RWPE2 (cell line): ENCODE measurements at regions not wholly inside any gene's neighbourhood (a gene's known extent, or its start where the extent isn't known, plus 50 kb on each side); places are given as distances from the start of the nearest gene placed in this dataset.

ENCODE experiments used
- ATAC-seq: fragments of 200-7000 bp; cut with Tn5 transposase; 3 replicates; pipeline ENCODE4 v1.9.1; 2021; ENCODE audit warnings: low read depth
- DNase-seq: peaks from one replicate; pipeline ENCODE4 v3.0.0-alpha.2; 2020; ENCODE audit warnings: low spot score
- H3K27ac ChIP-seq: fragments of 450-650 bp; 2 replicates; pipeline ENCODE4 v1.5.1; 2017; ENCODE audit warnings: mild to moderate bottlenecking; ENCODE audit not compliant: poor library complexity, severe bottlenecking
- H3K27me3 ChIP-seq: fragments of 250-450 bp; sonication (Bioruptor Pico); 2 replicates; pipeline ENCODE4 v1.5.1; 2021; ENCODE audit warnings: mild to moderate bottlenecking, moderate library complexity; ENCODE audit not compliant: insufficient read depth, poor library complexity, severe bottlenecking
- H3K36me3 ChIP-seq: fragments of 250-450 bp; sonication (Bioruptor Pico); 2 replicates; pipeline ENCODE4 v1.5.1; 2020; ENCODE audit warnings: low read depth, mild to moderate bottlenecking, moderate library complexity
- H3K4me1 ChIP-seq: fragments of 250-450 bp; sonication (Bioruptor Pico); 2 replicates; pipeline ENCODE4 v1.5.1; 2021; ENCODE audit warnings: mild to moderate bottlenecking, moderate library complexity; ENCODE audit not compliant: insufficient read depth, poor library complexity, severe bottlenecking
- H3K4me3 ChIP-seq: fragments of 250-450 bp; sonication (Bioruptor Pico); 2 replicates; pipeline ENCODE4 v1.5.1; 2021; ENCODE audit warnings: mild to moderate bottlenecking, moderate library complexity; ENCODE audit not compliant: severe bottlenecking
- H3K9me3 ChIP-seq: fragments of 250-450 bp; sonication (Bioruptor Pico); 2 replicates; pipeline ENCODE4 v1.5.1; 2021; ENCODE audit warnings: mild to moderate bottlenecking, moderate library complexity; ENCODE audit not compliant: severe bottlenecking
- TF ChIP-seq, protein P1 (sequence below): fragments of 450-650 bp; IDR thresholded peaks from one replicate; pipeline ENCODE4 v1.5.1; 2017; ENCODE audit warnings: mild to moderate bottlenecking, moderate library complexity; ENCODE audit not compliant: poor library complexity, severe bottlenecking

DNA sequence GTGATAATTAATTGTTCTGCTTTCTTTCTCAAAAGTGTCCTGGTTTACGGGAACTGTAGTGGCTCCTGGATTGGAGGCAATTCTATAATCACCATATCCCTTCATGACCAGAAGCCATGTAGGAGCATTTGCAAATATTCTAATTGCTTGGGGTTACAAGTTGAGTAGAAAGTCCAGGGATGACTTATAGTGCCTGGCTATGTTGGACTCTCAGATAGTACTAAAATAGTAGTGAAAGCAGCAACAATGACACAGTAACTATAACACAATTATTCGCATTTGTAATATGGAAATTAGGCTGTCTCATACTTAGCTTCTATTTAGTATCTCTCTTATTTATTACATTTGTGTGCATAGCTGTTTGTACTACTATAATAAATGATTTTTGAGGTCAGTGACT is 712.5 kb upstream of the GRAMD2B start:
- H3K9me3 ChIP-seq, result no peaks in the 10 kb centered on the region
- ATAC-seq, result no peak
- DNase-seq, result no peak
- no peak overlapping the region for H3K27ac ChIP-seq
- H3K4me1 ChIP-seq, result no peaks in the 10 kb centered on the region
- TF ChIP-seq, protein P1, sequence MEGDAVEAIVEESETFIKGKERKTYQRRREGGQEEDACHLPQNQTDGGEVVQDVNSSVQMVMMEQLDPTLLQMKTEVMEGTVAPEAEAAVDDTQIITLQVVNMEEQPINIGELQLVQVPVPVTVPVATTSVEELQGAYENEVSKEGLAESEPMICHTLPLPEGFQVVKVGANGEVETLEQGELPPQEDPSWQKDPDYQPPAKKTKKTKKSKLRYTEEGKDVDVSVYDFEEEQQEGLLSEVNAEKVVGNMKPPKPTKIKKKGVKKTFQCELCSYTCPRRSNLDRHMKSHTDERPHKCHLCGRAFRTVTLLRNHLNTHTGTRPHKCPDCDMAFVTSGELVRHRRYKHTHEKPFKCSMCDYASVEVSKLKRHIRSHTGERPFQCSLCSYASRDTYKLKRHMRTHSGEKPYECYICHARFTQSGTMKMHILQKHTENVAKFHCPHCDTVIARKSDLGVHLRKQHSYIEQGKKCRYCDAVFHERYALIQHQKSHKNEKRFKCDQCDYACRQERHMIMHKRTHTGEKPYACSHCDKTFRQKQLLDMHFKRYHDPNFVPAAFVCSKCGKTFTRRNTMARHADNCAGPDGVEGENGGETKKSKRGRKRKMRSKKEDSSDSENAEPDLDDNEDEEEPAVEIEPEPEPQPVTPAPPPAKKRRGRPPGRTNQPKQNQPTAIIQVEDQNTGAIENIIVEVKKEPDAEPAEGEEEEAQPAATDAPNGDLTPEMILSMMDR, result no peak
- no peak overlapping the region for H3K4me3 ChIP-seq
- H3K27me3 ChIP-seq, result no peaks in the 10 kb centered on the region
- H3K36me3 ChIP-seq, result no peaks in the 10 kb centered on the region

DNA sequence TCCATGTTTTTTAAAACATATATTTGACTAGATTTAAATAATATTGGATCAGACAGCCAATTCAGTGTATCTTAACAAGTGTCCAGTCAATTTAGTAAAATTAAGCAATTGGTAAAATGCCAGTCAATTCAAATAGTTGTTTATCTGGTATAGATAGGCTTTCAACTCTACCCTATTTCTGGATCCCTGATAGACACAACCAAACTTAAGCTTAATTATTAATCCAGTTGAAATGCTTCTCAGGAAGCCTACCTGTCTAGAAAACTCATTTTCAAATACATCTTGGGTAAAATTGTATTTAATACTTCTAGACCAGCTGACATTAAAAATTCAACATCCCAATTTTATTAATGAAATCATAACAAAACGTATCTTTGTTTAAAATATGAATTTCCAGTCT is 710.8 kb upstream of the GRAMD2B start:
- Histone ChIP-seq H3K9me3 (no peaks in the 10 kb centered on the region), H3K4me1 (no peaks in the 10 kb centered on the region), H3K27ac (no peak overlapping the region), H3K36me3 (no peaks in the 10 kb centered on the region), H3K4me3 (no peak overlapping the region), H3K27me3 (no peaks in the 10 kb centered on the region)
- TF ChIP-seq, protein P1, result no peak
- no peak for ATAC-seq
- no peak for DNase-seq

DNA sequence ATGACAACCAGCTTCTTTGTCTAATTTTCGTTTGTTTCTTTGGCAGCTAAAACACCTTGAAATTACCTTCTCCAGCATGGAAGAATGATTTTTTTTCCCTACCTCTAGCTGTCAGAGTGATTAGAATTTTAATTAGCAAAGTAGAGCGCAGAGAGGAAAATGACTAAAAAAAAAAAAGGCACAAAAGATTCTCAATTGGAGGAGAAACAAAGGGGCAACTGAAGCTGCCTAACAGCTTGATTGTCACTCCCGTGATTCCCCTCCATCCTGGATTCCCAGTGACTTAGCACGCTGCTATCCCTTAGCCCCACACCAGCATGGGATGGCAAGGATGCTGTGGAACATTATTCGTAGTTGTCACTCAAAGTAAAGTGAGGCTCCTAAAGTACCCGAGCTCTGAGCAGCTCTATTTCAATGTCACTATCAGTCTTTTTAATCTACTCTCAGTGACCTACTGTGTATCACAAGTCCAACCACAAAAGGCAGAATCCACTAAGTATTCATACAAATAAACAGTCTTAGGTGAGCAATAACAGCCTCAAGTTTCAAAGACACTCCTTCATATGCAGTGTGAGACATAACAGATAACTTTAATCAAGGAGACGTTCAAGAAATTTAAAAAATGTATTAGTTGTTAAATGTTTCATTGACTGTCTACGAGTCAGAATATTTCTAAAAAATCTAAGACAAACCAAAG is 710.0 kb upstream of the GRAMD2B start:
- H3K36me3 ChIP-seq, result no peaks in the 10 kb centered on the region
- TF ChIP-seq, protein P1, result no peak
- DNase-seq, result no peak
- no peak for ATAC-seq
- no peaks in the 10 kb centered on the region for H3K4me1 ChIP-seq
- H3K27me3 ChIP-seq, result no peaks in the 10 kb centered on the region
- H3K27ac ChIP-seq, result no peak overlapping the region
- no peak overlapping the region for H3K4me3 ChIP-seq
- H3K9me3 ChIP-seq, result no peaks in the 10 kb centered on the region

DNA sequence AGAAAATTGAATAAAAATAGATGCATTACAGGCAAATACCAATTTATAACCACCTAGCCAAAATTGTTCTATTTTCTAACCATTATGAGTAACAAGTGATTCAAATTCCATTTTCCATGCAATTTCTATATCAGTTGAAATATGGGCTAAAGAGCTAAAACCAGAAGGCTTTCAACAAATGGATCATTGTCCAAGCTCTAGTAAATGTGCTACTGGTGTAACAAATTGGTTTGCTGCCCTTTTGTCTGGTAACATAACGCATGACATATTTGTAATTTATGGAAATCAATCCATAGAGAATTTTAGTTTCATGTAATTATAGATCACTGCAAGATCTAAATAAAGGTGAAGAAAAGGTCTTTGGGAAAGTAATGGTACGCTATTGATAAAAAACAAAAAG is 708.0 kb upstream of the GRAMD2B start:
- ATAC-seq (no peak), DNase-seq (no peak)
- TF ChIP-seq, protein P1, result no peak
- Histone ChIP-seq H3K36me3 (no peaks in the 10 kb centered on the region), H3K4me1 (no peaks in the 10 kb centered on the region), H3K27me3 (no peaks in the 10 kb centered on the region), H3K27ac (no peak overlapping the region), H3K9me3 (no peaks in the 10 kb centered on the region), H3K4me3 (no peak overlapping the region)

DNA sequence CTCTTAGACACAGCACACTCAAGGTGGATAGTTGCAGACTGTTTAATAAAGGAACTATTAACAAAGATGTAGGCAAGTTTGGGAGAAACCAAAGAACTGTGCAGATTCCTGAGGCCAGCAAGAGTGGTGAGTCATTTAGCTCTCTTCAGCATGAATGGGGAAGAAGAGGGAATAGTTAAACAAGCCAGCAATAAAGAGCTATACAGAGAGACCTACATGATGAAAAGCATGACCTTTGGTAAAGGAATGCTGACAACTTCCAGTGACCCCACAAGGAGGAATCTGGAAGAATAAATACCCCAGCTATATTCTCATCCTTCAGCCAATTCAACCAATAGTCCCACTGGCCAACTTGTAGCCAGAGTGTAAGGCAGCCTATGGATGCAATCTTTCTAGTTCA is 706.0 kb upstream of the GRAMD2B start:
- H3K4me3 ChIP-seq, result no peak overlapping the region
- ATAC-seq (peak; percentile 61; the same call in 1 of the 3 replicates), DNase-seq (no peak)
- H3K27me3 ChIP-seq, result no peaks in the 10 kb centered on the region
- no peaks in the 10 kb centered on the region for H3K9me3 ChIP-seq
- H3K27ac ChIP-seq, result no peak overlapping the region
- TF ChIP-seq, protein P1, result no peak
- no peaks in the 10 kb centered on the region for H3K36me3 ChIP-seq
- H3K4me1 ChIP-seq, result no peaks in the 10 kb centered on the region
